ENCODE measurements at regions not wholly inside any gene's neighbourhood (a gene's known extent, or its start where the extent isn't known, plus 50 kb on each side); places are given as distances from the start of the nearest gene placed in this dataset.

- DNase-seq: no peak
Observed at GRCh38 chr9:84136119-84136868, 155.7 kb downstream of the RMI1 start.

GRCh38 chr9:84137968-84138367 is 157.4 kb downstream of the RMI1 start:
- DNase-seq: no peak

- no peak for DNase-seq
Observed at GRCh38 chr9:84138541-84138940, 157.9 kb downstream of the RMI1 start.

- peak; percentile 34 for DNase-seq
Observed at GRCh38 chr9:84139296-84140070, 158.9 kb downstream of the RMI1 start.

GRCh38 chr9:84140535-84141101 is 160.0 kb downstream of the RMI1 start:
- DNase-seq: no peak

- no peak for DNase-seq
Observed at GRCh38 chr9:84141741-84142370, 161.3 kb downstream of the RMI1 start.

GRCh38 chr9:84145031-84145430 is 164.4 kb downstream of the RMI1 start:
- no peak for DNase-seq

- no peak for DNase-seq
Observed at GRCh38 chr9:84145780-84146179, 165.2 kb downstream of the RMI1 start.

- no peak for DNase-seq
Observed at GRCh38 chr9:84146893-84147710, 166.5 kb downstream of the RMI1 start.

GRCh38 chr9:84151236-84151635 is 170.6 kb downstream of the RMI1 start:
- no peak for DNase-seq

- DNase-seq: no peak
Observed at GRCh38 chr9:84151640-84152039, 171.0 kb downstream of the RMI1 start.

GRCh38 chr9:84152204-84152603 is 171.6 kb downstream of the RMI1 start:
- DNase-seq: no peak

- DNase-seq: peak; percentile 13
Observed at GRCh38 chr9:84153885-84154284, 173.3 kb downstream of the RMI1 start.

GRCh38 chr9:84154320-84154719 is 173.7 kb downstream of the RMI1 start:
- DNase-seq: peak; percentile 39

GRCh38 chr9:84163052-84163650 is 177.4 kb downstream of the SLC28A3 start:
- no peak for DNase-seq

- no peak for DNase-seq
Observed at GRCh38 chr9:84166891-84167290, 173.7 kb downstream of the SLC28A3 start.

- DNase-seq: peak; percentile 35
Observed at GRCh38 chr9:84169240-84169639, 171.3 kb downstream of the SLC28A3 start.

- peak; percentile 90 for DNase-seq
Observed at GRCh38 chr9:84170521-84171141, 169.9 kb downstream of the SLC28A3 start.

GRCh38 chr9:84173961-84174360 is 166.6 kb downstream of the SLC28A3 start:
- DNase-seq: no peak

- DNase-seq: no peak
Observed at GRCh38 chr9:84174486-84174885, 166.1 kb downstream of the SLC28A3 start.

GRCh38 chr9:84177407-84177806 is 163.2 kb downstream of the SLC28A3 start:
- no peak for DNase-seq

GRCh38 chr9:84179531-84179930 is 161.0 kb downstream of the SLC28A3 start:
- DNase-seq: no peak
